GM18519 (cell line): ENCODE measurements at regions not wholly inside any gene's neighbourhood (a gene's known extent, or its start where the extent isn't known, plus 50 kb on each side); places are given as distances from the start of the nearest gene placed in this dataset.

Experiments
- ATAC-seq: cut with Tn5 transposase; IDR thresholded peaks from one replicate; pipeline ENCODE4 v1.9.1; 2021; ENCODE audit warnings: mild to moderate bottlenecking, moderate library complexity; ENCODE audit not compliant: unreplicated experiment, low FRiP score

DNA sequence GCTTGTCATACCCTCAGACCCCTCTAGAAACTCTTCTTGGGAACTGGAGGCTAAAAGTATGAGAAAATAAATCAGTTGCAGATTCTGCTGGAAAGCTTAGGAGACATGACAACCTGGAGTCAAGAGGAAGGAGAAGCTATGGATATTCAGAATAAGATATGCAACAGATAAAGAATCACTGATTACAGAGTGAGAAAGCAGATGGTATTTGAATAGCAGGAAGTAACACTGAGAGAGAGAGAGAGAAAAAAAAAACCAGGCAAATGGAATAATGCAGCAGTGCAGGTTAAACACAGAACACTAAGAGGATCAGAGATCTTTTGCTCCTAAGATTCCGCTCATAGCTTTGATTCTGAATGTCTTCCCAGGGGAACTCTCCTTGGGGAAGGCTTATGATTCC lies 1284.1 kb upstream of the NXPH2 start:
- ATAC-seq = no peak

DNA sequence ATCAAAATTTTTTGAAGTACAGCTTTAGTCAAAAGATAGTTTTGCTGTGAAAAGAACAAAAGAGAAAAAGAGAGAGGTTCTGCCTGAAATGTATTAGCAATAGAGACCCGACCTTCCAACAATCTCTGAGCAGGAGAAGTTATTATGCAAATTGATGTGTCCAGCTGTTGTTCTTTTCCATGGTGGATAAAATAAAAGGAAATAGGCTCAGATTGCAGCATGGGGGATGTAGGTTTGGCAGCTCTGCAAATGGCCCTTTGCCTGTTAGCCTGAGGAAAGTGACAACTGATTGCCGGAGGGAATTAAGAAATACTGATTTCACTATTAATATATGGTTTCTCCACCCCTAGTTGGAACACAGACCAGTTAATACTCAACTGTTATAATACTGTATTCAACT lies 1283.2 kb upstream of the NXPH2 start:
- no peak for ATAC-seq

DNA sequence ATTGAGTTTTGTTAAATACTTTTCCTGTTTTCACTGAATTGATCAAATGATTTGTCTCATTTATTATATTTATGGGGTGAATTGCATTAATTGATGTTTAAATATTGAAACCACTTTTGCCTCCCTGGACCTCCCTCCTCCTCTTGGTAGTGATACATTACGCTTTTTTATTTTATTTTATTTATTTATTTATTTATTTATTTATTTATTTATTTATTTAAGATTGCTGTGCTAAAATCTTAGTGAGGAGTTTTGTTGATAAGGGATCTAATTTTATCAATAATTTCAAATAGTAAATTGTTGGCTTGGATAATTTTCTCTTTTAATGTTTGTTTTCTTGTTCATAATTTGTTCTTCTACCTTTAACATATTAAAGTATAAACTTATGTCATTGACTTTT lies 1281.0 kb upstream of the NXPH2 start:
- no peak for ATAC-seq

DNA sequence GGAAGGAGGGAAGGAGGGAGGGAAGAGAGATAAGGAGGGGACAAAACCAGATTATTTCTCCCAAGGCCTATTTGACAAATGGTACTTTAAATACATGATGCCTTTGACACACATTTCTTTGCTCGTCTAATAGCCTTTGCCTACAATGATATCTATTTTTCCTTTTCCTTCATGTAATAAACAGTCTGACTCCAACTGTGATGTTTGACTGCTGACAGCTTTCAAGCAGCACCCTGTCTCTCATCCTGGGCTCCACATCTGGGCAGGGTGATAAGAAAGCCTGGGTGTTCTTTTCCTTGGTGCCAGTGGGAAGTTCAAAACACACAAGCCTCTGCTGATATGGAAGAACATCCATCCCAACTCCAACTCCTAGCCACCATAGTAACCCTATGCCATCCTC lies 1277.7 kb upstream of the NXPH2 start:
- ATAC-seq = no peak

DNA sequence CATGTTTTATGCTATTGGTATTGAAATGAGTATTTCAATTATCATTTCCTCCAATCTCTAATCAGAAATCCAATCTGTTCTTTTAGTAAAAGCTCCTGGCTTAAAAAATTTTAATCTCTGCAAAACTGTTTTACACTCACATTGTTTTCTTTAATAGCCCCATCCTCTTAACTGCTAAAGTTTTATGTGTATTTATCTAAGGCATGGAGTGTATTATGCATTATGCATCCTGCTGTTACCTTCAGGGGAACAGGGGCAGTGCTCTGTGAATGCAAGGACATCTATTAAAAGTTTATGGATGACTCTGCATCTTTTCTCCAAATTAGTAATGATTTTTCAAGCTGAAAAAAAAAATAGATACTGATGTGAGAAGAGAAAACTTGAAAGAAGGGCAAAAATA lies 1261.6 kb upstream of the NXPH2 start:
- no peak for ATAC-seq

DNA sequence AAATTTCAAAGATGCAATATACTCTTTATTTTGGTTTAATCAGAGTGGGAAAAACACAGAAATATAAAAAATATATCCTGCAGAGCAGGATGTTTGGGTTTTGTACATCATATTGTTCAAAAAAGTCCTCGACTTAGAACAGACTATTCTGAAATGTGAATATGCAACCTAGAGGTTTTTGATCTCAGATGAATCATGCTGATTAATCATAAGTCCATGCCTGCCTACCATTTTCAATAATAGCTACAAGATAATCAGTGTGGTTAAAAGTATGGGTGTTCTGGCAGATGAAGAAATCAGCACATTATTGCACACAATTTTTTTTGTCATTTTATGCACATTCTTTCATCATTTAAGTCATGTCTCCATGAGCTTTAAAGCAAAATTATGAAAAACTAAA lies 1261.0 kb upstream of the NXPH2 start:
- ATAC-seq = no peak

DNA sequence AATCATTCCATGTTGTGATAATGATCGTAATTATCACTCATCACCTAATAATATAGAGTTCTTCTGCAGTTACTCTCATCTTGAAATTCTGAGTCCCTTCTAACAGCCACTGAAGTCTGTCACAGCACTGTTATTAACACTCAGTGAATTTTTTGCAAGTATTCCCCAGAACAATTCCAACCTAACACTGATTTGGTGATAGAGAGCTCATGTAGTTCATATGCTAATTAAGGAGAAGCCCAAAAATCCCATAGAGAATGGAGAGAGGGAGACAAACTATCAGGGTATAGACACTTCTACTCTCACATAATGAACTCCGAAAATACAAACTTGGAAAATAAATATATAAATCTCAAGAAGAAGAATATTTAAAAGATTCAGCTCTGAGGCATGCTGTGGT lies 1253.4 kb upstream of the NXPH2 start:
- no peak for ATAC-seq

DNA sequence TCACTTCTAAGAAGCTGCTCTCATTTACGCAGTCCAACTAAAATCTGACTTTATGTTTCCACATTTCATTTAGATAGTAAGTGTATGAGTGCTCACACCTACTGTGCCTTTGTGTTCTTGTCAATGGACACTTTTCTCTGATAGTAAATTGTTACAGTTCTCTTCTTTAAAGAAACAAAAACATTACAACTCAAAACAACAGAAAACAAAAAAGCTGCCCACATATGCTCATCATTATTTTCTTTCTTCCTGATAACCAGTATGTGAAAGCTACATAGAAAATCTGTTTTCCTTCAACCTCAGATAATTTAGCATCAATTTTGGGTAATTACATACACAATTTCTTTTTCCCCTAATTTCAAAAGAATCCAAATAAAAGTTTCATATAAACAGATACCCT lies 1247.8 kb upstream of the NXPH2 start:
- ATAC-seq = no peak

DNA sequence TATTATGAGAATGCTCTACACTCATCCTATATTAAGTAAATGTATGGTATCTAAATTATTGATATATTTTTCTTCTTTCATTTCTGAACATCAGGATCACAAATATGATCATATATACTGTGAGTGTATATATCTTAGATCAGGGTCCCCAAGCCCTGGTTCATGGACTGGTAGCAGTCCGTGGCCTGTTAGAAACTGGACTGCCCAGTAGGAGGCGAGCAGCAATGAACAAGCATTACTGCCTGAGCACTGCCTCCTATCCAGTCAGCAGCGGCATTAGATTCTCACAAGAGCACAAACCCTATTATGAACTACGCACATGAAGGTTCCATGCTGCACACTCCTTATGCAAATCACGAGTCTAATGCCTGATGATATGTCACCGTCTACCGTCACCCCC lies 1247.1 kb upstream of the NXPH2 start:
- ATAC-seq = no peak

DNA sequence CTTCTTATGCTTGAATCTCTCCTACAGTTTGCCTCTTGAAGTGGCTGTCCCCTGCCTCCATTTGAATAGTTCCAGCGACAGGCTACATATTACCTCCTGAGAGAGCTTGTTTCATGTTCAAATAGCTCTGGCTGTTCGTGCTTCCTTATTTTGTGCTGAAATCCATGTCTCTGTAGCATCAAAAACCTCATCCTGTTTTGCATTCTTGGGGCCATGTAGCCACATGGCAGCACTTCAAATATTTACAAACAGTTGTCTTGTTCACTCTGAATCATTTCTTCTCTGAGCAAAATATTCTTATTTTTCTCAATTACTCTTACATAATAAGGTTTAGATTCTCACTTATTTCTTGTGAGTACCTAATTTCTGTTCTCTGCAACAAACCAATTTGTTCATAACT lies 1243.1 kb upstream of the NXPH2 start:
- ATAC-seq = no peak

DNA sequence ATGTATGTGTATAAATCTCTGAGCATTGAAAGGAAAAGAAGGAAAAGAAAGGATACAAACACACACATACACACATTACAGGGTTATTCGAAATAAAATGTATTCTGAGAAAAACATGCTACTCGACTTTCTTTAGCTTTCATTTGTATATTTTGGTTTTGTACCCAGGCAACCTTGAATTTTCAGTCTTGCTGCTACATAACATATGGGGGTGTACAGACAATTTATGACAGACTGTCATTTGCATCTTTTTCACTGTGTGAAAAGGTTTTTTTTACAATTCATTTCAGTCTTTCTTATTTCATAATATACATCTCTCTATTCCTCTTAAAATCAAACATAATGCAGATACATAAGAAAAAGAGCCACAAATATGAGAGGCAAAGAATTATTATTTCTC lies 1238.4 kb upstream of the NXPH2 start:
- ATAC-seq = no peak

DNA sequence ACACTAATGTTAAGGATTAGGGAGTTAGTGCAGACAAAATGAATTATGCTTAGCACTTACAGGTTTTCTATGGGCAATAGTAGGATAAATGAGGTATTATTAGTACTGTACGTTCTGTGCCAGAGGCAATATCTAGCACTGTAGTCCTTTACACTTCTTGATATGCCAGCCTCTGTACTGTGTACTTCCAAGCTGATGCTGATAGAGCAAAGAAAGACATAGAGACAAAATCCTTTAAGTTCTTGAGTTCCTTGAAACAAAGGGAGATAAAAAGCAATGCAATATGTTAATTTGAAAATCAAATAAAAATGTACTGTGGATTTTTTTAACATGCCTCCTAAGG lies 1234.0 kb upstream of the NXPH2 start:
- no peak for ATAC-seq

DNA sequence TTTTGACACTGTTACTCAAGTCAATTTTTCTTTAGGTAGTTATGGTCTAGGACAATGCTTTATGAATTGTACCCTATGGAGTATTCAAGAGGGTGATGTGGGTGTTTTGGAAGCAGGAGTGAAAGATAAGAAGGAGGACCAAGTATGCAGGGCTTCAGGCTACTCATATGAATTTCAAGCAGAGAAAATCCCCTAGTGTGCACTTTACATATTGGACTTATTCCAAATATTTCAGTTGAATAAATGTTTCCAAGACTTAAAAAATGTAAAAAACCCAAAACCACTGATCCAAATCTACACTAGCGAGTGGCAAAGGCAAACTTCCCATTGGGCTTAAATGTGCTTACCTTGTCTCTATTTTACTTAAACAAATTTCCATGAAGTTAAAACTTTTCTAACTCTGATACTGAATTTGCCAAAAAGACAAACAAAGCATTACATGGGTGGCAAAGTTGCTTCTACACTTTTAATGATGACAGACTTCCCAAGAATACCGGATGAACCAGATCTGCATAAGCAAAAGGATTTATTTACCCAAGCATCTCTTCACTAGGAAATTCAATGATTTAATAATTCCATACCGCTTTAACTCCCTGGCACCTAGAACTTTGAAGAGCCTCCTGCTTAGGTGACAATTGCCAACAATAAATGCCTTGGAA lies 1233.5 kb upstream of the NXPH2 start:
- ATAC-seq = no peak

DNA sequence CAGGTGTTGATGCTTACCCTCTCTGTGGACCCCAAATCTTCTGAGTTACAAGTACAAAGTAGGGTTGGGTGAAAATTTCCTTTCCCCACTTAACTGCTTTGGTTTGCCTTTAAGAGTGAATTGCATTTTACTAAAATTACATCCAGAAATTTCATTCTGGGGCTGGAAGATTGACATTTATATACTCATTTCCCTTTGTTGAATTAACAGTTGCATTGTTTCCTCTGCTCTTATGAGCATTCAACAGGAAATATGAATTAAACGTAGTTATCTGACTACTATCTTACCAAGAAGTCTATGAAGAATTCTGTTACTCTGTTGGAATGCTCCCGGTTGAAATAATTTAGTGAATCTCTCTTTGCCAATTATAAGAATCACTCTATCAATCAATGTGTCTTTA lies 1231.1 kb upstream of the NXPH2 start:
- no peak for ATAC-seq

DNA sequence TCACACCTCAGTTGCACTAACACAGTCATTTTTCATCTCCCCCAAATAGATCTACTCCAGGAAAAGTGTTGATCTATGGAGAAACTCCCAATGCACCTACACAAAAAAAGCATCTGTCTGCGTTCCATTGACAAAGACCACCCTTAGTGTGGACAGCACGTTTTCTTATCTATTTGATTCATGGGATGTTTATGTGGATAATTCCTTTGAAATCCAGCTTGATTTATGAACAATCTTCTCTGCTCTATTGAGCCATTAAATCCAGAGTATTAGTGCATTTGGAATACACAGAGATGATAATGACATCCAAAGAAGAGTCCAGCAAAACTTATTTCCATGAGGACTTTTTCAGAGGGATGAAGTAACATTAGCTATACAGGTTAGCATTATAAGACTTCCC lies 1221.9 kb upstream of the NXPH2 start:
- no peak for ATAC-seq

DNA sequence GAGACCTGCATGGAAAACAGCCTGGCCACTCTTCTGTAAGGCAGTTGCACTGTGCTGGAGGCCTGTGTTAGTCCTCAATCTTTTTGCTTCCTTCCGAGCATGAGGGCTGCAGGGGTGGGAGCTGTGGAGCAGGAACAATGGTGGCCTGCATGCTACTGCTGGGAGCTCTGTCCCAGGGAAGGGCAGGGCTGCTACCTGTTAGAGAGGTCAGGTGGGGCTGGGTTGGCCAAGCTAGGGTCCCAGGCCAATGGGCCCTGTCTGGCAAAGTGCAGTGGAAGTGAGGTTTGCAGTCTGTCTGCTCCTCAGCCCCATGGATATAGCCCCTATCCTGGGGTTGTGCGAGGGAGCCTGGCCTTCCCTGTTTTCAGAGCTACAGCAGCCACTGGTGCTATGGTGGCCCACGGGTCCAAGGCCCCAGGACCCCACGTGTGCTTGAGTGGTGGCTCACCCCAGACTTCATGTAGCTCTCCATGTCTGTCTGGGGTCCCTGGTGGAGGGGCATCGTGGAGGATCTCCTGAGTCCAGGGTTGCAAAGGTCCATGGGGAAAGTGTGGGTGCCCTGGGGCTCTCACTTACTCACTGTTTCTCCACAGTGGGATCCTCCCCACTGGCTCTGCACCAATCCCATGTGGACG lies 1212.6 kb upstream of the NXPH2 start:
- ATAC-seq = no peak

DNA sequence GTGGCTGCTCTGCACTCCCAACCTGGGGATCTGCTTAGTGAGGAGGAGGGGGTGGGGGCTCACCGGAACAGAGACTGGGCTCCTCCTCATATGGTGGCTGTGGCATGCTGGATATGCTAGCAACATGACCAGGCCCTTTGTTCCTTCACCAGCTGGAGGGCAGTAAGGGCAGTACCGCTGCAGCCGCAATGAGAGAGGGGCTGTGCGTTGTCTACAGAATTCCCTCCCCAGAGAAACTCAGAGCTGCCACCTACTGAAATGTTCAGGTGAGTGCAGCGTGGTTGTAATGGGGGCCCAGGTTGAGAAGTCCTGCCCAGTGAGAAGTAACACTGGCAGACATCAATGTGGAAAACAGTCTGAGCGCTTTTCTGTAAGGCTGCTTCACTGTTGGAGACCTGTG lies 1211.9 kb upstream of the NXPH2 start:
- no peak for ATAC-seq

DNA sequence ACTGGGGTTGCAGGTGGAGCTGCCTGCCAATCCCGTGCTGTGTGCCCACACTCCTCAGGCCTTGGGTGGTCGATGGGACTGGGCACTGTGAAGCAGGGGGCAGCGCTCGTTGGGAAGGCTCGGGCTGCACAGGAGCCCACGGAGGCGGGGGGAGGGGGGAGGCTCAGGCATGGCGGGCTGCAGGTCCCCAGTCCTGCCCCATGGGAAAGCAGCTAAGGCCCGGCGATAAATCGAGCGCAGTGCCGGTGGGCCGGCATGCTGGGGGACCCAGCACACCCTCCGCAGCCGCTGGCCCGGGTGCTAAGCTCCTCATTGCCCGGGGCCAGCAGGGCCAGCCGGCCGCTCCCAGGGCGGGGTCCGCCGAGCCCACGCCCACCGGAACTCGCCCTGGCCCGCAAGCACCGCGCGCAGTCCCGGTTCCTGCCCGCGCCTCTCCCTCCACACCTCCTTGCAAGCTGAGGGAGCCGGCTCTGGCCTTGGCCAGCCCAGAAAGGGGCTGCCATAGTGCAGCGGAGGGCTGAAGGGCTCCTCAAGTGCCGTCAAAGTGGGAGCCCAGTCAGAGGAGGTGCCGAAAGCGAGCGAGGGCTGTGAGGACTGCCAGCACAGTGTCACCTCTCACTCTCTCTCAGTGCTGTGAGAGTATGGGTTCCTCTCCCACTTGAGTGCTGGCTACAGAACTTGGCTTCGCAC lies 1210.6 kb upstream of the NXPH2 start:
- no peak for ATAC-seq

DNA sequence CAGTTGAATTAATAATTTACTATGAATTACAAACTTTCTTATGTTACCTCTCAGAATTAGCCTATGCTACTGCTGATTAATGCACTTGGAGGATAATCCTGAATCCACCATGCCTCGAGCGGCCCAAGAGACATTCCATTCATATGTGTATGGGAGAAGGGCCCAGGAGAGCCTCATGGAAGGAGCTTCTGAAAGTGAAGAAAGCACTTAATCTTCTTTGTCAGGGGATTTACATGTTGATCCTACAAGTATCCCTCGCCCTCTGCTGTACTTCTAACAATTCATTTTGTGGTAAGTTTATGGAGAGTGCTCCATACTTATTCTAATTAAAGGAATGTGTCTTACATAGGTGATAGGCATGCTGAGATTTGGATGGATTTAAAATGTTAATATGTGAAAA lies 1189.1 kb upstream of the NXPH2 start:
- ATAC-seq = no peak

DNA sequence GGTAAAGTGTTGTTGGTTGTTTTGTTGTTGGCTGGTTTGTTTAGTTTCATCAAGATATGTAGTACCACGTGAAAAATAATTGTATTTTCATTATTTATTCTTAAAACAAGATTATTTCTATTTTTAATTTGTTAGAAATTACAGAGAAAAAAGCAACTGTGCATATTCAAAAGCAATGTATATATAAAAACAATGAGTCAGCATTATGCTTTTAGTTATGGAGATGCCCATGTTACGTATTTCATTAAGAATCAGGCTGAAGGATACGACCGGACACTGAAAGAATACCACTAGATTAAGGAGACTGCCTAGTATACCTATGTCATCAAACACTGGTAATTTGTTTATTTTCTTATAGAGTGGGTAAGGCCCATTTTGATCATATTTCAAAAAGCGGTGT lies 1188.4 kb upstream of the NXPH2 start:
- ATAC-seq = no peak

DNA sequence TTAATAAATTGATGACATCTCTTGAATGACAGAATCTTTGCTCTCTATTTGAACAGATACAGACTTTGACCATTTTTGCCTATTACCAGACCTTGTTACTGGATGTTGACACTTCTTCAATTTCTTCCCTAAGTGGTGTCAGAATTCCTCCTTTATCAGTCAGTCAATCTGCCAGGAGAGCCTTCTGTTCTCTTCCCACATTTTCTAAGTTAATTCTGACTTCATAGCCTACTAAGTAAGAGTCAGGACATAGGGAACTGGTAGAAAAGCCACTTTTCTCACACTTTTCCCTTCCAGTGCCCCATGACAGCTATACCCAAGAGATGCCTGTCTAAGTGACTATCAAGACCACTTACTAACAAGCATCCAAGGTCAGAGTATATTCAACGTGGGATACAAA lies 1187.5 kb upstream of the NXPH2 start:
- ATAC-seq = no peak

DNA sequence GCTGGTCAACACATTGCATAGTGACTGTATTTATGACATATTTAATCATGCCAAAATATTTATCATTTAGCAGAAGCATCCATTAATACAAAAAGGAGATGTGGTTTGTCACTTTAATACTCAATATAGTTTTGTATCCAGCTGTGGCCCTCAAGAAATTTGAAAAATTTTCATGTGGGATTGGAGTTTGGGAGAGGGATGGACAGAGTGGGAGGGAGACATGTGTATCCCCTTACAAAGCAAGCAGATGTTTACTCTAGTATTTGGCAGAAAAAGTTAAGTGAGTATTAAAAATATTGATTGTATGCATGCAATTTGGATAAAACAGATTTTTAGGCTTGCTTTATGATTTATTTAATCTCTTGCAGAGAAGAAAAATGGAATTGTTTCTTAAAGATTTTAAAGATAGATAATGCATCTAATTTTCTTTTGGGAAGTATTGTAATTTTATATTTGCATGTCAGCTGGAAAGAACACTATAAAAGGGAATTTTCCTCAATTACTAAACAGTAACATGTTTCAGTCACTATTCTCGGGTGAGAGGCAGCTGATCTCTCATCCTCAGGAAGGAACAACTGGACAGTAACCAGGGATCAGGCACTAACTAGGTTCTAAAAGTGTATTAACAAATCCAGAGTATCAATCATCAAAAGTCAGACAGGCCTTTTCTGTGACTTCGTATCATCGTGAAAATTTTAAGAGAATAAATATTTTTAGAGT lies 1184.7 kb upstream of the NXPH2 start:
- no peak for ATAC-seq
